Gastroesophageal sphincter (tissue), 3 donors: ENCODE measurements at regions not wholly inside any gene's neighbourhood (a gene's known extent, or its start where the extent isn't known, plus 50 kb on each side); places are given as distances from the start of the nearest gene placed in this dataset.

Source experiments
- CTCF ChIP-seq, 4 experiments: fragments of 200-600 bp in 2 of 4; fragments of 450-650 bp in 2 of 4; sonication (generic) in 1 of 4; IDR thresholded peaks; one replicate each; pipeline ENCODE4 v1.5.1; 2017 to 2019; ENCODE audit warnings: antibody characterized with exemption in 4 of 4, mild to moderate bottlenecking in 2 of 4, moderate library complexity in 2 of 4
- EP300 ChIP-seq: sonication (generic); formaldehyde crosslinking; IDR thresholded peaks from one replicate; pipeline ENCODE4 v1.6.1; 2017; ENCODE audit warnings: antibody characterized with exemption, mild to moderate bottlenecking
- POLR2A ChIP-seq, 2 donors: fragments of 450-650 bp; IDR thresholded peaks; one replicate each; pipeline ENCODE4 v1.6.1; 2017; ENCODE audit warnings: antibody characterized with exemption in 2 of 2, mild to moderate bottlenecking in 2 of 2, moderate library complexity in 1 of 2
- POLR2AphosphoS5 ChIP-seq: sonication (generic); formaldehyde crosslinking; IDR thresholded peaks from one replicate; pipeline ENCODE4 v1.6.1; 2017; ENCODE audit warnings: antibody characterized with exemption

GRCh38 chr11:37402663-37403062, 804.6 kb upstream of the RAG2 start:
- TF ChIP-seq CTCF (IDR thresholded peaks at IDR 0.05) (no peak), EP300 (no peak), POLR2AphosphoS5 (no peak), POLR2A (IDR thresholded peaks at IDR 0.05) (no peak)
